LHCN-M2 (cell line): ENCODE measurements at regions not wholly inside any gene's neighbourhood (a gene's known extent, or its start where the extent isn't known, plus 50 kb on each side); places are given as distances from the start of the nearest gene placed in this dataset.
A peak's percentile ranks its signal among the peaks of the same experiment; 100 is the strongest.

Experiments
- DNase-seq: peaks from one replicate; pipeline ENCODE4 v3.0.0-alpha.2; 2012; ENCODE audit warnings: low read depth

- no peak for DNase-seq
Observed at GRCh38 chr13:40240293-40240692, 426.1 kb downstream of the FOXO1 start.

GRCh38 chr13:40241125-40241798 is 425.2 kb downstream of the FOXO1 start:
- DNase-seq: no peak

GRCh38 chr13:40243047-40243446 is 423.4 kb downstream of the FOXO1 start:
- no peak for DNase-seq

- DNase-seq: no peak
Observed at GRCh38 chr13:40243982-40244381, 422.5 kb downstream of the FOXO1 start.

GRCh38 chr13:40245567-40245966 is 420.9 kb downstream of the FOXO1 start:
- no peak for DNase-seq

GRCh38 chr13:40247845-40248244 is 418.6 kb downstream of the FOXO1 start:
- DNase-seq: no peak

- peak; percentile 38 for DNase-seq
Observed at GRCh38 chr13:40251343-40252032, 415.0 kb downstream of the FOXO1 start.

GRCh38 chr13:40252241-40252640 is 414.2 kb downstream of the FOXO1 start:
- no peak for DNase-seq

- no peak for DNase-seq
Observed at GRCh38 chr13:40252676-40253075, 413.8 kb downstream of the FOXO1 start.

GRCh38 chr13:40254394-40254793 is 412.0 kb downstream of the FOXO1 start:
- DNase-seq: no peak

- DNase-seq: no peak
Observed at GRCh38 chr13:40255551-40255950, 410.9 kb downstream of the FOXO1 start.

- DNase-seq: no peak
Observed at GRCh38 chr13:40259899-40260298, 406.5 kb downstream of the FOXO1 start.

GRCh38 chr13:40261336-40261735 is 405.1 kb downstream of the FOXO1 start:
- no peak for DNase-seq

- DNase-seq: no peak
Observed at GRCh38 chr13:40261947-40262346, 404.5 kb downstream of the FOXO1 start.

- no peak for DNase-seq
Observed at GRCh38 chr13:40269086-40269485, 397.4 kb downstream of the FOXO1 start.

- no peak for DNase-seq
Observed at GRCh38 chr13:40270726-40271125, 395.7 kb downstream of the FOXO1 start.

GRCh38 chr13:40271271-40271885 is 395.1 kb downstream of the FOXO1 start:
- DNase-seq: no peak

- DNase-seq: peak; percentile 41
Observed at GRCh38 chr13:40271931-40272775, 394.3 kb downstream of the FOXO1 start.

- DNase-seq: no peak
Observed at GRCh38 chr13:40272776-40273139, 393.7 kb downstream of the FOXO1 start.

- DNase-seq: no peak
Observed at GRCh38 chr13:40273253-40274025, 393.0 kb downstream of the FOXO1 start.

GRCh38 chr13:40274103-40274502 is 392.3 kb downstream of the FOXO1 start:
- DNase-seq: no peak
